Vagina (tissue), 2 donors: ENCODE measurements at regions not wholly inside any gene's neighbourhood (a gene's known extent, or its start where the extent isn't known, plus 50 kb on each side); places are given as distances from the start of the nearest gene placed in this dataset.

Experiments used
- DNase-seq, 2 donors: peaks; one replicate each; pipeline ENCODE4 v3.0.0-alpha.2; 2017; ENCODE audit errors: extremely low spot score in 2 of 2
- H3K27ac ChIP-seq: fragments of 200-600 bp; sonication (generic); one replicate; pipeline ENCODE4 v1.5.1; 2019
- H3K27me3 ChIP-seq: fragments of 200-600 bp; sonication (generic); one replicate; pipeline ENCODE4 v1.5.1; 2019
- H3K36me3 ChIP-seq, 2 donors: fragments of 200-600 bp; sonication (generic); one replicate each; pipeline ENCODE4 v1.5.1; 2017 to 2019
- H3K4me1 ChIP-seq: fragments of 200-600 bp; sonication (generic); one replicate; pipeline ENCODE4 v1.5.1; 2019
- H3K4me3 ChIP-seq, 2 donors: fragments of 200-600 bp; sonication (generic); 1 replicate in 1 of 2; 2 replicates in 1 of 2; pipeline ENCODE4 v1.5.1; 2016 to 2019
- H3K9me3 ChIP-seq: fragments of 200-600 bp; sonication (generic); one replicate; pipeline ENCODE4 v1.5.1; 2019
- CTCF ChIP-seq, 3 experiments: fragments of 450-650 bp in 2 of 3; fragments of 200-600 bp in 1 of 3; sonication (generic) in 1 of 3; IDR thresholded peaks; one replicate each; pipeline ENCODE4 v1.5.1; 2017 to 2019; ENCODE audit warnings: antibody characterized with exemption in 3 of 3, mild to moderate bottlenecking in 2 of 3, moderate library complexity in 2 of 3
- POLR2A ChIP-seq, 2 donors: fragments of 450-650 bp; IDR thresholded peaks; one replicate each; pipeline ENCODE4 v1.6.1; 2017; ENCODE audit warnings: antibody characterized with exemption in 2 of 2, mild to moderate bottlenecking in 2 of 2, moderate library complexity in 2 of 2
- POLR2AphosphoS5 ChIP-seq, 2 donors: sonication (generic); formaldehyde crosslinking; IDR thresholded peaks; one replicate each; pipeline ENCODE4 v1.9.0; 2017; ENCODE audit warnings: antibody characterized with exemption in 2 of 2, mild to moderate bottlenecking in 2 of 2, low read depth in 1 of 2; ENCODE audit not compliant: insufficient read depth in 1 of 2
- intact Hi-C: fragments of 100-400 bp; cut with DNase I; formaldehyde crosslinking; loops from one replicate; pipeline ENCODE4 v1.15.1; 2023

GRCh38 chr12:125201090-125201489, 135.9 kb downstream of the AACS start:
- Histone ChIP-seq H3K27me3 (no peaks in the 10 kb centered on the region), H3K4me1 (no peaks in the 10 kb centered on the region), H3K9me3 (no peaks in the 10 kb centered on the region), H3K27ac (no peak overlapping the region), H3K4me3 (no peak overlapping the region), H3K36me3 (no peaks in the 10 kb centered on the region)
- intact Hi-C loops, result no loop called here
- no peak for TF ChIP-seq POLR2A (IDR thresholded peaks at IDR 0.05)
- TF ChIP-seq POLR2AphosphoS5 (IDR thresholded peaks at IDR 0.05; ENCODE audit: insufficient read depth in 1 of 2, low read depth in 1 of 2), result no peak
- TF ChIP-seq CTCF (IDR thresholded peaks at IDR 0.05), result no peak
- no peak for DNase-seq

GRCh38 chr12:125201940-125202339, 136.7 kb downstream of the AACS start:
- Histone ChIP-seq H3K36me3 (no peaks in the 10 kb centered on the region), H3K27me3 (no peaks in the 10 kb centered on the region)
- intact Hi-C loops, result no loop called here

GRCh38 chr12:125202421-125202820, 137.2 kb downstream of the AACS start:
- intact Hi-C loops, result no loop called here
- no peaks in the 10 kb centered on the region for H3K27me3 ChIP-seq

More at GRCh38 chr12:125201940-125202339, 136.7 kb downstream of the AACS start:
- H3K4me1 ChIP-seq, result no peaks in the 10 kb centered on the region
- H3K9me3 ChIP-seq, result no peaks in the 10 kb centered on the region
- DNase-seq, result no peak
- H3K27ac ChIP-seq, result no peak overlapping the region
- no peak for TF ChIP-seq CTCF (IDR thresholded peaks at IDR 0.05)
- TF ChIP-seq POLR2A (IDR thresholded peaks at IDR 0.05), result no peak
- TF ChIP-seq POLR2AphosphoS5 (IDR thresholded peaks at IDR 0.05; ENCODE audit: insufficient read depth in 1 of 2, low read depth in 1 of 2), result no peak
- no peak overlapping the region for H3K4me3 ChIP-seq

GRCh38 chr12:125203145-125203765, 138.0 kb downstream of the AACS start:
- no peak for DNase-seq
- Histone ChIP-seq H3K36me3 (no peaks in the 10 kb centered on the region), H3K9me3 (no peaks in the 10 kb centered on the region), H3K27ac (no peak overlapping the region), H3K4me1 (no peaks in the 10 kb centered on the region), H3K4me3 (no peak overlapping the region), H3K27me3 (no peaks in the 10 kb centered on the region)
- TF ChIP-seq POLR2AphosphoS5 (IDR thresholded peaks at IDR 0.05; ENCODE audit: insufficient read depth in 1 of 2, low read depth in 1 of 2), result no peak
- TF ChIP-seq CTCF (IDR thresholded peaks at IDR 0.05), result no peak
- no peak for TF ChIP-seq POLR2A (IDR thresholded peaks at IDR 0.05)
- intact Hi-C loops, result no loop called here

More at GRCh38 chr12:125202421-125202820, 137.2 kb downstream of the AACS start:
- TF ChIP-seq POLR2AphosphoS5 (IDR thresholded peaks at IDR 0.05; ENCODE audit: insufficient read depth in 1 of 2, low read depth in 1 of 2) (no peak), CTCF (IDR thresholded peaks at IDR 0.05) (no peak), POLR2A (IDR thresholded peaks at IDR 0.05) (no peak)
- no peak overlapping the region for H3K27ac ChIP-seq
- no peaks in the 10 kb centered on the region for H3K4me1 ChIP-seq
- H3K36me3 ChIP-seq, result no peaks in the 10 kb centered on the region
- no peak for DNase-seq
- H3K4me3 ChIP-seq, result no peak overlapping the region
- no peaks in the 10 kb centered on the region for H3K9me3 ChIP-seq

GRCh38 chr12:125205386-125205785, 140.2 kb downstream of the AACS start:
- DNase-seq, result no peak
- no peaks in the 10 kb centered on the region for H3K4me1 ChIP-seq
- no peaks in the 10 kb centered on the region for H3K27me3 ChIP-seq
- no peak overlapping the region for H3K4me3 ChIP-seq
- no peaks in the 10 kb centered on the region for H3K36me3 ChIP-seq
- H3K9me3 ChIP-seq, result no peaks in the 10 kb centered on the region
- TF ChIP-seq POLR2AphosphoS5 (IDR thresholded peaks at IDR 0.05; ENCODE audit: insufficient read depth in 1 of 2, low read depth in 1 of 2) (no peak), POLR2A (IDR thresholded peaks at IDR 0.05) (no peak), CTCF (IDR thresholded peaks at IDR 0.05) (no peak)
- H3K27ac ChIP-seq, result no peak overlapping the region
- intact Hi-C loops, result no loop called here
